ENCODE measurements at regions not wholly inside any gene's neighbourhood (a gene's known extent, or its start where the extent isn't known, plus 50 kb on each side); places are given as distances from the start of the nearest gene placed in this dataset.

DNA sequence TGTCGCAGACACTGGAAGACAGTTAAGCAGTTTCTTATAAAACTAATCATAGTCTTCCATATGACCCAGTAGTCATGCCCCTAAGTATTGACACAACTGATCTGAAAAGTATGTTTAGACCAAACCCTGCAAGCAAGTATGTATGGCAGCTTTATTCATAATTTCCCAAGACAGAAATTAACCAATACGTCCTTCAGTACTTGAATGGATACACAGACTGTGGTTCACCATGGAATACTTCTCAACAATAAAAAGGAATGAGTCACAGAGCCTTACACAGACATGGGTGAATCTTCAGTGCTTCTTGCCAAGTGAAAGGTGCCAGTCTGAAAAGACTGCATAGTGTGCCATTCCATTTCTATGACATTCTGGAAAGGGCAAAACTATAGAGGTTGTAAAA is 50.2 kb upstream of the AKR1E2 start:
- no peak for DNase-seq

DNA sequence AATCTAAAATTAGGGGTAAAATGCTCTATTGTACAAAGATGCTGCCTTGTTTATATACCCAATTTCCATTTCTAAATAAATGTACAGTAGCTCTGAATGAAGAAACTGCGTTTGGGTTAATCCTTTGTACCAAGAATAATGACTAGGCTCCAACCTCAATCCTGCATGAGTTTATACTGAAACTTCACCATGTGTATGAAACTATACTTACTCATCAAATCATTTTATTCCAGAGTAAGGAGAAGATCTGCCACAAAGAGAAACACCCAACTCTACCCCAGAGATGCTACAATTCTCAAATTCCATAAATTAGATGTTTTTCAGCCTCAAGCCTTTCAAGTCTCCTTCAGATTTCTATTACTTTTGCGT is 53.8 kb upstream of the AKR1E2 start:
- no peak for DNase-seq

DNA sequence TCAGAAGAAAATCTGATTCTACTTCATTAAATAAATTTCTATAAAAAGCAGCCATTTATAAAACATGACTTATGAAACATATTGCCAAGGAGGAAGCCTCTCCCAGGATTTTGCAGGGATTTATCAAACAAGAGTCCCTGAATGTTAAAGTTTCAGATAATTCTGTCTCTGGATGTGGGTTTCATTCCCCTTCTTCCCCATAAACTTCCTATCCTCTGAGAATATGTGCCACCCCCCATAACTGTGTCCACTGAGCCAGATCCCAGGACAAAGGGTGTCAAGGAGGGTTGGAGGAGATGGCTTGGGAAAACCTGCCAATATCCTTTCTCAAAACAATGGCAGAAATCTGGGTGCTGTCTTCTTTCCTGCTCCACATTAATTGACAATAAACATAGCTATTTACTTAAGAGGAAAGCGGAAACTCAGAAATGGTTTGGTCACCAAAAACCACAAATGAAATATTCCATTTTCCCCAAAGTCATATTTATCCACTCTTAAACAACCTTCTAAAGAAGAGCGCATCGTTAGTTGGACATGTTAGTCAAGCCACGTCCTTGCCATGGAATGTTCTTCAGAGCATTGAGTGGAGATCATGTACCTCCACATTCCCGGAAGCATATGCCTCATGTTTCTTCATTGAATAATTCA is 54.3 kb upstream of the AKR1E2 start:
- DNase-seq, result no peak

DNA sequence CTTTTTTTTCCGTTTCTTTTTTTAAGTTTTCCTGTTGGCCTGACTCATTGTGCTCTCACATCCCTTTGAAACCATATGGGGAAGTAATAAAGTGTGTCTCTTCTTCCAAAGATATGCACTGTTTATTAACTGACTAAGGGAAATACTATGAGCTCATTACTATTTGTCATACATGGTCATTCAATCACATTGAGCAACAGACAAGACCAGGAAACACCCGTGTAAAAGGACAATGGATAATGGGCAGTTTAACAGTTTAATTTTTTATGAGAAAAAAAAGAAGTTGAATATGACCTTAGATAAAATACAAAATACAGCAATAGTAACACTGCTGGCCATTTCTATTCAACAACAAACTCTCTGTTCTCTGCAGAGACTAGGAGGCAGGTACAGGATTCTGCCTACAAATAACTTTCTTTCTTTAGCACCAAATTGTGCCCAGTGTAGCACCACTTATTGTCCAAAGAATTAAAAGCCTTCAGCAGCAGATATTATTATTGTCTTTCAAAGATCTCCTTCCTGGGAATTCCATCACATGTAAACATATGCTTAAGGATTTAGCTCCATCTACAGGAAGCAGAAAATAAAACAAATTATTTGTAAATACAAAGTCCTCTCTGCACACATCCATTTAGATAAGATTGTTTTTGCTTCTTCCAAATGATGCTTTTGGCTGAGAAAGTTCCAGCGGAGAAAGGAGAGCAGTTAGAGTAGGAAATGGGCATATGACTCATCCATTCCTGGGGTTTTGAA is 55.0 kb upstream of the AKR1E2 start:
- DNase-seq, result peak; percentile 71 to 97 (median 95)

DNA sequence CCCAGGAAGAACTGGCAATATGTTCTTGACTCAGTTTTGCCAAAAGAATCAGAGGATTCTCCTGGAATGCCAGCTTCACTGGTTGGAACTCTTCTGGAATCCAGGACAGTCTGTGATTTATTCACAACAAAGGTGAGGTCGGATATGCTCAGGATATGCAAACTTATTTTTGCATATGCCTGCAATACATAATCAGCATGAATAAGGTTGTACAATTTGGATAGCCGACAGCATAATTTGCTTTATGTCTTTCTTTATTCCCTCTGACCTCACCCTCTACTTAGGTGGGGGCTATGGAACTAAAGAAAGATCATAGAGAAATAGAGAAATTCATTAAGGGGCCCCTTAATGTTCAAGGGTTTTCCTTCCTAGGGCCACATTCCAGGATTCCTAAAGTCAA is 57.6 kb upstream of the AKR1E2 start:
- DNase-seq, result no peak

DNA sequence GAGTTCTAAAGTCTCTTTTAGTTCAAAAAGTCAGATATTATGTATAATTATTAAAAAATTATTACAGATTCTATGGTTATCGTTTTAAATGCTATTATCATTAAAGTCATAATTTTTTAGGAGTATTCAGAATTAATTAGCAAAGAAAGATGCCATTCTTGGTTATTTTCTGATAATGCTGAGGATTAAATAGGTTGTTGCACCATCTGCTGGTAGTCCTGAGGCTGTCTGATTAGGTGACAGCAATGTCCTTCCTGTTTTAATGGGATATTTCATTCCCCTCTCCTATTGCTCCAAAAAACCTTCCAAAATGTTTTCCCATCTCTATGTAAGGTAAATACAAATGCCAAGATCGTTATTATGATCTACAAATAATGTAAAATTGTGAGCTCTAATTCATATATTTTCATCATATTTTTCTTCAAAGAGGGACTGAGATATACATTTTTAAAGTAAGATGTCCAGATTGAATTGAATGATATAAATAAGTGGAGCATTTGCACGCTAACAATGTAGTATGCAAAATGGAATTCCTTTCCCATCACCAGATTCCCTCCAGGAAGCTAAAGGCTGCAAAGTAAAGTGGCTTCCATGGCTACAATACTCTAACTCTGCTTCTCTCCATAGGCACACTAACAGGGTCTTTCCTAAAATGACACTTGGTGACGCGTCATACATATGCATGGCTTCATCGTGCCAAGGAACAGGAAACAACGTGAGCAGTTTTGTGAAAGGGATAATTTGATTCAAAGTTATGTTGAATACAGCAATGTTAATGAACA is 58.8 kb upstream of the AKR1E2 start:
- peak; percentile 53 to 72 (median 66) for DNase-seq

DNA sequence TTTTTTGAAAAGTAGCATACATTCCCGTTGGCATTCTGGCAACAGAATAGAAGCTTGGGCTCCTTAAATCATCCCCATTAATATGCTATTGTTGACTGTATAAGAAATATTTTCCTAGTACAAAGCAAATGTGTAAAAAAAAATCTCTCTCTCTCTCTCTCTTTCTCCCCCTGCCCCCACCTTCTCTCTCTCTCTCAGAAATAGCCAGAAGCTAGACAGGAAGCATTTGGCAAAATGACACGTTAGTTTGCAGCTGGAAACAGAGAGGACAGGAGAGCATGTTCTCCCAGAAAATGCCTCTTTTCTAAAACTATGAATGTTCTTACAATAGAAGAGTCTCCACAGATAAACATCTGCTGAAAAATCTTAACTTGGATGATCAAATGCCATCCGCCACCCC is 59.6 kb upstream of the AKR1E2 start:
- no peak for DNase-seq

DNA sequence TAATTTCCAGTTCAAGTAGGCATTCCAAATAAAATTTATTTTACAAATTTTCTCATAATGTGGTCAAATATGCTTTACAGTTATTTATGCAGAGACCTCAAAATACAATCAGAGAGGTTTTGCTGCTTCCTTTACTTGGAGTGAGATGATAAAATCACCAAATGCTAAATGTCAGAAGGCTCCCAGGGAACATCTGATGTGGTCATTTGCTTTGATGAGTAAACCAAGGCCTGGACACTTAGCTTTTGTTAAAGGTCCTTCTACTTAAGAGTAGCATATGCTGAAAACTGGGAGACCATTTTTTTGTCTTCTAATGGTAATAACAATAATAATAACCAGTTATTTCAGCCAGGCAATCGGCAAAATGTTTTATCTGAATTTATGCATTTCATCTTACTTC is 60.6 kb upstream of the AKR1E2 start:
- peak; percentile 12 to 45 (median 43) for DNase-seq

DNA sequence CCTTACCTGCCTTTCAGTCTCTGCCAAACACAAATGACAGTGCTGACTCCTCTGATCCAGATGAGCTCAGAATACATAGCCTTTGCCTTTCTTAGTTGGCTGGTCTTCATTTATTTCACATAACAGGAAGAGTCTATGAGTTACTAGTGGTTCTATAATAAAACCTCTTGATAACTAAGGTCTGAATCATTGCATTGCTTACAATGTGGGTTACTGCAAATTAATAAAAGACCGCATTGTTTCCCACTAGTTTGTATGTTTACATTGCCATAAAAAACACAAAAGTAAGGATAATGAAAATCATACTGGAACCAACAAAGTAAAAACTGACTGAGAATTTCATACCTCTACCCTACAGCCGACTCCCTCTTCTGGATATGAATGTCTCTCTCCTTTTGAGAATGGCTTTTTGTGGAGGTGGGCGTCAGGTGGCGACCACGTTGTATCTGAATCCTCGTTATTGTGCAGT is 62.0 kb upstream of the AKR1E2 start:
- no peak for DNase-seq

DNA sequence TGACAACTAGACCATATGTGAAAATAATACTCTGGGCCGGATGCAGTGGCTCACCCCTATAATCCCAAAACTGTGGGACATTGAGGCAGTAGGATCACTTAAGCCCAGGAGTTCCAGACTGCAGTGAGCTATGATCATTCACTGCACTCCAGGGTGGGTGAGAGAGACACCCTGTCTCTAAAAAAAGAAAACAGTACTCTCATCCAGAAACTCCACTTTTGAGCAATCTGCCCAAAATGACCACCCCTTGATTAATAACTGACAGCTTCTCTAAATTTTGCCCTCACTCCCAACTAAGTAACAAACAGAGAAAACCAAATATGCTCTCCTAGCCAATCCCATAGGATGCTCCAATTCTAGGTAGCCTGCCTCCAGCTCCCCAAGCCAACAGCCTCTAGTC is 62.5 kb upstream of the AKR1E2 start:
- peak; percentile 12 to 32 (median 32) for DNase-seq

DNA sequence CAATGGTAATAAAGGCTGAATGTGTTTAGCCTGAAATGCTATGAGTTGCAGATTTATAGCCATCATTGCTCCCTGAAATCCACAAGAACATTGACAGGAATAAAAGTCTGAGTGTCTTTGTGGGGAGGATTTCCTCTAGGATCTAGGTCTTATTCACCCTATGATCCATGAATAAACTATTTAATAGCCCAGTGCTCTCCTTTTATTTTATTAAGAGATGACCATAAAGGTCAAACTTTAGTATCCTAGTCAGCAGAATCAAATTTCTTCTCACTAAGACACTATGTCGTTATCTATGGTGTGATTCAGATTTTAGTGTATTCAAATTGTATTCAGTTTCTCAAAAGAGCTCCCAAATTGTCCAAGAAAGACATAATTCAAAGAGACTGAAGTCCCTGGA is 67.8 kb upstream of the AKR1E2 start:
- DNase-seq, result no peak

DNA sequence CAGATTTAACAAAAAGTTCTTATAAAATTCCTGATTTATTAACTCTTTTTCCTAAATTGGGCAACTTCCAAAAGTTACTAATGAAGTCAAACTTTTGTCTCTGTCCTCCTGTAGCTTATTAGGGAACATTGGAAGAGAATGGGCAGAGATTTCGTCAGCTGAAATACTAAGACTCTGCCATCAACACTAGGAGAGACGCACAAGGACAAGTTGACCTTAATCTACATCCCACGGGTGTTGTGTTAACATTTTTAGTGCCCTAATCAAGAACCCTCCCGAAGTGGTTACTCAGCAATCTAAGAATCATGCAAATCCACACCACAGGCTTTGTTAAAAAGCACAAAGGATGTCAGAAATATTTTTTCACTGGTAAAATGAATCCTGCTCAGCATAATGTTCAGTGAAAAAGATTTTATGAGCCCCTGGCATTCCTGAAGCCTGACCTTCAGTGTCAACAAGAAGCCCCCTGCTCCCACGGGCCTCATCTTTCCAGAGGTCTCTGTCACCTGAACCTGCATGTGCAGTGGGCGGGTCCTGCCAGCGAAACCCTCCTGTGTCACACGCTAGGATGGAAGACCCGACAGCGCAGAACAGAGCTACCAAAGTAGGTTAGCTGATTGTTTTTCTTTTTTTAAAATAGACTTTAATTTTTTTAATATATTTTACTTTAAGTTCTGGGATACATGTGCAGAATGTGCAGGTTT is 70.6 kb upstream of the AKR1E2 start:
- no peak for DNase-seq

DNA sequence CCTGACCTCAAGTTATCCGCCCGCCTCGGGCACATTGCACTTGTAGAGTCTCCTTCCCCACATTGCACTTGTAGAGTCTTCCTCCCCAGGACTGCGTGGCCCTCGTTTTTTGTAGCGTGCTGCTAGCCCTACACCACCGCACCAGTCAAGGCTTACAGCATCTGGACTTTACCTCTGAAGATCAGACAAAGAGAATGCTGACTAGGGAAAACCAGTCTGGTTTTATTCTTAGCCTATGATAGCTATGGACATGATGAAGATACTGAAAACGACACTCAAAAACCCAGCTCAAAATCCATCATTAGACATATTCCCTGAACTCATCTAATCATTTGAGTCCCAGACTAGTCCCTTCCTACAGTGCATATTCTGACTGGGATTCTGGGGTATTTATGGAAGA is 71.9 kb upstream of the AKR1E2 start:
- no peak for DNase-seq

DNA sequence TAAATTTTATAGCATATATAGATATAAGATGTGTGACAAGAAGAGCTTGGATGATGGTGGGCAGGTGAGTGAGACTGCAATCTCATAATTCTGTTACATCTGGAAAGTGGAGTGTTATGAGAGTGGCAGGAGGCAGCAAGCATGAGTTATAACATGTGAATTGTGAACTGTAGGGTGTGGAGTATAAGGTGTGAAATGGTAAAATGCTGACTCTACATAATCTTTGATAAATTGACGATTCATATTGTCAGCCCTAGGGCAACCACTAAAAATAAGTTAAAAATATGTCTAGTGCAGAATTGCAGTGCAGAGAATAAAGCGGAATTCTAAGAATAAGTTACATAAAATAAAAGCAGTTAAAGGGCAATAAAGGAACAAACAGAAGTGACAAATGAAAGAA is 74.8 kb upstream of the AKR1E2 start:
- DNase-seq, result no peak

DNA sequence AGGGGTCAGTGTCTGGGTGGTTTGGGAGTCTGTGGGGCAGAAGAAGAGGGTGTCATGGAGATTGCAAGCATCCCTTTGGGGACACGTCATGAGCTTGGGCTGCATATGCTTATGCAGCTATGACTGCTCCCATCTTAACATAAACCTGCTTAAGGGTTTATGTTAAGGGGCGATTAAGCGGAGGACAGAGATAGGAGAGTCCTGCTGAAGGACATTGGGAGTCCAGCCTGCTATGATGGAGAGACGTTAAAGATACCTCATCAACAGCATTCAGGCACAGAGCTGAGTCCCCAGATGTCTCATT is 76.8 kb upstream of the AKR1E2 start:
- DNase-seq, result no peak

DNA sequence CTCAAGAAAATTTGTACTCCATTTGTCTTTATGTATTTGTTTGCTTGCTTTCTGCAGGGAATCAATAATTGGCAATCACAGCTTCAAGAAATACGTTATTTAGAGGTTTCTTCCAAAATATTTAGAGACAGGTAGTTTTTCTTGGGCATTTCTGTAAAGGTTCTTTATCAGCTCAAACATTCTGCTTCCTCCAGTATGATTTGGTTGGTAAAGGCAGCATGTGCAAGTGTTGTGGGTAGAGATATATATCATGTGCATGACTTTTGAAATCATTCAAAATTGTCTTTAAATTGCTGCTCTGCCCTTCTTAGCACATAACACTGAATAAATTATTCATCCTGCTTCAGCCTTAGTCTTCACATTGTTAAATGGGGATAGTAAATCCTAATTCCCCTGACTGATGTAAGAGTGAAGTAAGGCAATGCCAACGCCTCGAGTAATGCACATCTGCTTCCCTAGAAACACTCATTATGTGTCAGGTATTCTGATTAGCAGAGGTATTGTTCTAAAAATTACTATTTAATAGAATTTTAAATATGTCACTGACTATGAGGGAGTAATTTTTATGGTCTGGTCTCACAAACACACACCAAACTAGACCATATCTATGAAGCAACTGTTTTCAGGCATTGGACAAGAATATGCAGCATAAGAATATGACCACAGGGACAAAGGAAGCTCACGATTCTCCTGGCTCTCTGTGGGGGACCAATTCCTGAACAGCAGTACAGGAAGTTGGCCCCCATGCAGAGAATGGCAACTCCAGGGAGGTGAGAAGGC is 77.3 kb upstream of the AKR1E2 start:
- DNase-seq, result no peak

DNA sequence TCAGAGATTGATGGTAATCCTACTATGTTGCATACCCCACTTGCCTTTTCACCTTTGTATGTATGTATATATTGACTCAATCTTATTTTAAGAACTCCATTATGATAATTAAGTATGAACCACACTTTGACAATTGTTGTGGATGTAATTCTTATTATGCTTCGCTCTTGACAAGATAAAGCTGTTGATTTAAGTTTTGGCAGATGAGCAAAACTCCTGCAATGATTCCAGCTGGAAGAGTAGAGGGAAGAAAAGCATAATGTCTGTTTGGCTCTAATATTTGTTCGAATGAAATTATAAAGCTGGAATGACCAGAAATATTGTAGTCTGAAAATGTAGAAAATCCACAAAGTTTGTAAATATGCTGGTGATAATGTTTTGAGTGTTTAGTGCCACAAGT is 83.8 kb upstream of the AKR1E2 start:
- no peak for DNase-seq

DNA sequence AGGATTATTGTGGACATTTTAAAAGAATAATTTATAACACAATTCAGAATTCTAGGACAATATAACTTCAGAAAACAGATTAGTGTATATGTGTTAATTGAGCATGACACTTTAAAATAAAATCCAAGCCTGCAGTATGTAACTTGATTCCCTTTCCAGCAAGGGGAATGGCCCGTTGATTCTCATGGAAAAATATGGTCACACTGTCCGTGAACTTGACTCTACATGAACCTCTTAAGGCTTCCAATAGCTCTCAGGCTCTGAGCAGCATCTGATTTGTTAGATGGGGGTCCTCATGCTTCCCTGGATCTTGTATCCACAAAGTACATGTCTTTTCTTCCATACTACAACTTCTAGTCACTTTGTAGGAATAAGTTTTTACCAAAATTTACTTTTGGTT is 85.5 kb upstream of the AKR1E2 start:
- no peak for DNase-seq

DNA sequence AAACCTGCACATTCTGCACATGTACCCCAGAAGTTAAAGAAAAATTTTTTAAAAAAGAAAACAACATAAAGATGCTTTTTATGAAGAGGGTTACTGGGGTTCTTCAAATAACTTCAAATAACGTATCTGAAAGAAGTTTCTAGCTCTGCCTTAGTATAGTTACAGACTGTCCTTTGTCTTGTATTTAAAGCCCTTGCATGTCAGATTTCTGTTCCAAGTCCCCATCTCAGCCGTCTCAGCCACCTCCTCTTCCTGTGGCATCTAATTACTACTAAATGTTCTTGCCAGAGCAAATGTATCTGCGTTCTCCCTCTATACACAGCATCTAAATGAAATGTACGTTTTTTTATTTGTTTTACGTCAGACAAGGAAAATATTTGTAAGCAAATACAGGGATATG is 89.4 kb upstream of the AKR1E2 start:
- DNase-seq, result no peak

DNA sequence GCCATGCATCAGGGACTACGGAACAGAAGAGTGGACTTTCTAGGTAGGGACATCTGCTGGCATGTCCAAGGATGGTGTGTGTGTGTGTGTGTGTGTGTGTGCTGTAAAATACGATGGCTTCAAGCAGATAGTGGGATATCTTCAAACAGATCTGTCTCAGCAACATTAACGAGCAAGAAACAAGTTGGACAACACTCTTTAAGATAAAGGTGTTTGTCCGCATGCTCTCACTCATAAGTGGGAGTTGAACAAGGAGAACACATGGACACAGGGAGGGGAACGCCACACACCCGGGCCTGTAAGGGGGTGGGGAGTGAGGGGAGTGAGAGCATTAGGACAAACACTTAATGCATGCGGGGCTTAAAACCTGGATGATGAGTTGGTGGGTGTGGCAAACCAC is 89.8 kb upstream of the AKR1E2 start:
- no peak for DNase-seq

DNA sequence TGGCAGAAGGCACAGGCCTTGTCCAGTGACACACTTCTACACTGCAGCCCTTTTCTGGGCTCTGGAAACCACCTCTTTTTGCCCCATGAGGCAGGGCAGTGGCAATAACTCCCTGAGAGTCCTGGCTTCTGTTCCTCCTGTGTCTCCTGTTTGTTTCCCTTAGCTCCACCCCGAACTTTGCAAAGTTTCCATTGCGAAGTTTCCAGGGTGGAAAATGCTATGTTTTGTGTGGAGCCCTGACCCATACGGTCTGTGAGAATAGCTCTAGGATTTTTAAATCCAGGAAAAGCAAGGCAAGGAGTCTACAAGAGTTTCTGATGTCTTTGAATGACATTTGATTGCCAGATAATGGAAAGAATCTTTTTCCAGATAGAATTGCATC is 92.2 kb upstream of the AKR1E2 start:
- no peak for DNase-seq

DNA sequence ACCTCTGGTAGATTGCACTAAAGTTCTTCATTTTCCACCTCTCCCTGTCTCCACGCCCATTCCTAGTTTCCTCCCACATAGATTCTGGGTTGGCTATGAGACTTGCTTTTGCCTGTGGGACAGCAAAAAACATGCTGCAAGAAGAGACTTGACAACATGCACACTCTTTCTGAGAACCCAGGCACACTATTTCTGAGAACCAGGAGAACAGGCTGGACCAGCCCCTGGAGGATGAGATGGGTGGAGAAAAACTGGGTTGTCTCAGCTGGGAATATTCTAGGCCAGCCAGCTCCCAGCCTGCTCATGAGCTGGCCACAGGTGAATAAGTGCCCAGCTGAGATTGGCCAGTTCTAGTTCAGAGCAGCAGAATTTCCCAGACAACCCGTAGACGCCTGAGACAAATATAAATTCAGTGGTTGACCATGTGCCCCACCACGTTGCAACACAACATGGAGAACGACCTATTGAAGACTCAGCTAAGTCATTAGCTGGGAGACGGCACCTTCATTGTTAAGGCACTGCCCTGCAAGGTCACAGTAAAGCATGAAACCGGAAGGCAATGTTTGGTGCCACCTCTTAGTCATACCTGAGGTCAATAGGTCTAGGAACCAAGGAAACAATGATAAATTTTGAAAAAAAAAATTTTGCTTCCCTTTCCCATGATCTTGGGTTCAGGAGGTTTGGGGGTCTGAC is 92.7 kb upstream of the AKR1E2 start:
- no peak for DNase-seq

Measured in suppressor macrophage treated with lipopolysaccharide for 1 hour (primary cell).